HepG2 (cell line): ENCODE measurements at regions not wholly inside any gene's neighbourhood (a gene's known extent, or its start where the extent isn't known, plus 50 kb on each side); places are given as distances from the start of the nearest gene placed in this dataset.
"Not testable (repeated sequence)": the region's sequence is repeated elsewhere in the genome, so short reads cannot be mapped to it uniquely, and the experiment has no call there.

Experiments used
- ATAC-seq: fragments of 200-7000 bp; cut with Tn5 transposase; 3 replicates; pipeline ENCODE4 v1.9.1; 2020; ENCODE audit warnings: mild to moderate bottlenecking, moderate library complexity
- BruUV-seq: library from RNA; stranded (reverse); fragments of 400-500 nt; replicated peaks from 2 replicates; lab custom pipeline; 2021; lab: Mats Ljungman, UMichigan
- CTCF ChIA-PET: fragments of 300-600 bp; formaldehyde crosslinking; extraction: SDS; loops from one replicate; lab custom pipeline; 2021; ENCODE audit warnings: low total read pairs, inconsistent platforms, low intra/inter-chr PET ratio; lab: Yijun Ruan, JAX
- POLR2A ChIA-PET: fragments of 350-600 bp; sonication (Branson Sonifier 250); formaldehyde crosslinking; loops from one replicate; lab custom pipeline; 2020; ENCODE audit warnings: antibody characterized with exemption, inconsistent platforms; lab: Yijun Ruan, JAX
- DNase-seq: peaks from one replicate; pipeline ENCODE4 v3.0.0-alpha.2; 2015; ENCODE audit warnings: low spot score
- FAIRE-seq: peaks from 3 replicates; lab custom pipeline; 2011; peaks lifted over from hg19 to GRCh38; lab: Jason Lieb, UNC
- H2AFZ ChIP-seq: one replicate; pipeline ENCODE4 v1.6.1; 2011; ENCODE audit warnings: low read length, inconsistent platforms
- H3K27ac ChIP-seq: fragments of 300-600 bp; 3 replicates; pipeline ENCODE4 v1.8.0; 2011; ENCODE audit warnings: mixed run types, mild to moderate bottlenecking, mixed read lengths, low read length, inconsistent platforms; ENCODE audit not compliant: insufficient read depth; ENCODE audit errors: extremely low read length
- H3K27me3 ChIP-seq, 2 experiments: fragments of 200-600 bp in 1 of 2; 2 replicates in 1 of 2; 3 replicates in 1 of 2; pipeline versions ENCODE4 v1.6.0 to v1.8.0; 2011; ENCODE audit warnings: low read length in 2 of 2, mild to moderate bottlenecking in 2 of 2, moderate library complexity in 2 of 2, inconsistent platforms in 1 of 2; ENCODE audit not compliant: insufficient read depth in 2 of 2, control insufficient read depth in 1 of 2
- H3K36me3 ChIP-seq, 2 experiments: fragments of 200-600 bp in 1 of 2; replicated peaks in 1 of 2; 2 replicates in 1 of 2; 3 replicates in 1 of 2; pipeline versions ENCODE4 v1.5.1 to v1.8.0; 2011; ENCODE audit warnings: low read length in 2 of 2, inconsistent platforms in 1 of 2; ENCODE audit not compliant: insufficient read depth in 2 of 2, control insufficient read depth in 1 of 2
- H3K4me1 ChIP-seq: 2 replicates; pipeline ENCODE4 v1.5.1; 2012; ENCODE audit warnings: low read length, inconsistent platforms; ENCODE audit not compliant: insufficient read depth
- H3K4me2 ChIP-seq: 2 replicates; pipeline ENCODE4 v1.6.0; 2011; ENCODE audit warnings: low read depth, low read length, inconsistent platforms
- H3K4me3 ChIP-seq, 3 experiments: fragments of 200-600 bp in 1 of 3; sonication (generic), shearing (Covaris generic) in 1 of 3; replicated peaks in 1 of 3; 2 replicates each; pipeline ENCODE4 v1.5.1; 2011 to 2016; ENCODE audit warnings: low read length in 3 of 3, inconsistent platforms in 2 of 3, low read depth in 2 of 3, mild to moderate bottlenecking in 2 of 3, control low read depth in 1 of 3, mixed read lengths in 1 of 3; ENCODE audit not compliant: insufficient read depth in 1 of 3
- H3K79me2 ChIP-seq: one replicate; pipeline ENCODE4 v1.6.1; 2011; ENCODE audit warnings: low read length, inconsistent platforms; ENCODE audit not compliant: insufficient read depth
- H3K9ac ChIP-seq: 2 replicates; pipeline ENCODE4 v1.6.0; 2011; ENCODE audit warnings: mild to moderate bottlenecking, low read depth, low read length, inconsistent platforms; ENCODE audit not compliant: insufficient read depth
- H3K9me3 ChIP-seq: 2 replicates; pipeline ENCODE4 v1.5.1; 2012; ENCODE audit warnings: mild to moderate bottlenecking, low read length
- H4K20me1 ChIP-seq: 2 replicates; pipeline ENCODE4 v1.6.0; 2011; ENCODE audit warnings: inconsistent platforms, mild to moderate bottlenecking, low read length, moderate library complexity; ENCODE audit not compliant: insufficient read depth
- BORCS8-MEF2B ChIP-seq: sonication (generic); formaldehyde crosslinking; IDR thresholded peaks from 2 replicates; pipeline ENCODE4 v1.8.0; 2022; ENCODE audit warnings: mild to moderate bottlenecking, missing genetic modification reagents
- CEBPG ChIP-seq: IDR thresholded peaks from 2 replicates; pipeline ENCODE4 v1.6.1; 2016
- IRF2 ChIP-seq: IDR thresholded peaks from 2 replicates; pipeline ENCODE4 v1.6.1; 2018; ENCODE audit warnings: missing genetic modification reagents, missing compliant biosample characterization
- TBP ChIP-seq: sonication (generic); formaldehyde crosslinking; IDR thresholded peaks from 2 replicates; pipeline ENCODE4 v1.5.0; 2020; ENCODE audit warnings: missing genetic modification reagents
- ZKSCAN1 ChIP-seq: fragments of 150-350 bp; IDR thresholded peaks from 2 replicates; pipeline ENCODE4 v1.6.1; 2014; ENCODE audit warnings: low read length
- ZNF652 ChIP-seq: IDR thresholded peaks from 2 replicates; pipeline ENCODE4 v1.6.1; 2016; ENCODE audit warnings: low read depth, borderline replicate concordance
- WGBS: methylation state at CpG from one replicate; pipeline ENCODE4 v1.1.6; 2017; ENCODE audit warnings: low lambda C conversion rate; 5-methylcytosine and 5-hydroxymethylcytosine counted together
- in situ Hi-C: cut with HindIII; loops from 2 replicates; pipeline ENCODE4 v1.10.0; 2017; ENCODE audit warnings: low pct_unique_long_range_greater_than_20kb; ENCODE audit not compliant: extremely low pct_ligation_motif_present
- intact Hi-C: fragments of 100-400 bp; cut with micrococcal nuclease; formaldehyde crosslinking; loops from one replicate; pipeline ENCODE4 v1.10.0; 2022; ENCODE audit not compliant: unreplicated experiment

DNA sequence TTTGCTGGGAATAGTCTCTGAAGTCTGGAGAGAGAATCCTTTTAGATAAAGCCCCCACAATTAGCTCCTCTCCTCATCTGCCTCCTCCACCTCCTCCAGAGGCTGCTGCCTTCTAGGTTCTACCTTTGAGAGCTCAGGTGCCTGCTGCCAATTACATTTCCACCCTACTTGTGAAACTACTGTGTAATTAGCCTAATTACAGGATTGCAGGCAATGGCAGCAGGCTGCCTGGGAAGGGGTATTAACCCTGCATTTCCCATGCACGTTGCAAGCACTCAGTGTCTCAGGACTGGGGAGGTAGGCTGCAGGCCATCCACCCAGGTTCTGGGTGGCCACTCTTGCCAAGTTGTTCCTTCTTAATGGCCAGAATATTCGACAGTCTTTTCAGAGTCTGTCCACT lies 215.6 kb upstream of the ZNF217 start:
- H3K9me3 ChIP-seq, result no peaks in the 10 kb centered on the region
- no peak for DNase-seq
- no peak overlapping the region for H2AFZ ChIP-seq
- no peak overlapping the region for H3K27ac ChIP-seq
- H3K79me2 ChIP-seq, result no peaks in the 10 kb centered on the region
- WGBS, result 68% methylated on average over 2 of the region's 2 CpGs
- peaks cover 25% of the 10 kb centered on the region for H3K4me1 ChIP-seq
- ChIA-PET POLR2A (interaction anchor here (1.9 kb wide), 1 partner anchor 9 kb away, joined by 6 read pairs; no protein-coding TSS in a partner anchor), CTCF (no interaction called here)
- H3K4me3 ChIP-seq, result no peak overlapping the region
- TF ChIP-seq IRF2 (CRISPR knock-in tag) (no peak), ZNF652 (0 out of 2 replicates have a peak, but pooled peaks have one; percentile 67), TBP (no peak)
- ATAC-seq, result no peak
- H3K27me3 ChIP-seq, result no peaks in the 10 kb centered on the region
- no TSS peak for BruUV-seq
- H3K9ac ChIP-seq, result no peak overlapping the region
- intact Hi-C loops, result no loop called here
- no peaks in the 10 kb centered on the region for H3K36me3 ChIP-seq
- no peak for FAIRE-seq
- H3K4me2 ChIP-seq, result no peak overlapping the region
- in situ Hi-C loops, result no loop called here
- no peaks in the 10 kb centered on the region for H4K20me1 ChIP-seq

DNA sequence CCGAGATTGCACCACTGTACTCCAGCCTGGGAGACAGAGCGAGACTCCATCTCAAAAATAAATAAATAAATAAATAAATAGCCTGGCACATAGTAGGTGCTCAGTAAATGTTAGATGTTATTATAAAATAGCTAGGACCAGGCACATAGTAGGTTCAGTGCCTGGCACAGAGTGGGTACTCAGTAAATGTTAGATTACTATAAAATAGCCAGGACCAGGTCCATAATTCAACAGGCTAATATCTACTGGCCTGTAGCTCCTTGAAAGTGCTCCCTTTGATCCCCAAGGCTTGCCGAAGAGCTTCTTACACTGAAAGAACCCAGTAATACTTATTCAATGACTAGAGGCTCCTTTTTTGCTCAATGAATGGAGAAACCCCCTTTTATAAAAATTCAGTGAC lies 215.1 kb upstream of the ZNF217 start:
- Histone ChIP-seq H3K9me3 (no peaks in the 10 kb centered on the region), H4K20me1 (no peaks in the 10 kb centered on the region), H3K9ac (no peak overlapping the region), H3K27ac (no peak overlapping the region), H2AFZ (no peak overlapping the region), H3K4me2 (no peak overlapping the region), H3K4me3 (no peak overlapping the region), H3K36me3 (no peaks in the 10 kb centered on the region), H3K4me1 (peaks cover 30% of the 10 kb centered on the region), H3K27me3 (no peaks in the 10 kb centered on the region), H3K79me2 (no peaks in the 10 kb centered on the region)
- intact Hi-C loops (no loop called here), in situ Hi-C loops (no loop called here)
- ChIA-PET POLR2A (interaction anchor here (1.9 kb wide), 1 partner anchor 8 kb away, joined by 6 read pairs; no protein-coding TSS in a partner anchor), CTCF (no interaction called here)
- DNase-seq (no peak), FAIRE-seq (no peak), ATAC-seq (no peak)
- BruUV-seq, result no TSS peak
- 86% methylated on average over 3 of the region's 3 CpGs for WGBS
- peak; percentile 86 for TF ChIP-seq ZKSCAN1
- no peak for TF ChIP-seq CEBPG (CRISPR knock-in tag)
- TF ChIP-seq BORCS8-MEF2B (CRISPR knock-in tag), result no peak

DNA sequence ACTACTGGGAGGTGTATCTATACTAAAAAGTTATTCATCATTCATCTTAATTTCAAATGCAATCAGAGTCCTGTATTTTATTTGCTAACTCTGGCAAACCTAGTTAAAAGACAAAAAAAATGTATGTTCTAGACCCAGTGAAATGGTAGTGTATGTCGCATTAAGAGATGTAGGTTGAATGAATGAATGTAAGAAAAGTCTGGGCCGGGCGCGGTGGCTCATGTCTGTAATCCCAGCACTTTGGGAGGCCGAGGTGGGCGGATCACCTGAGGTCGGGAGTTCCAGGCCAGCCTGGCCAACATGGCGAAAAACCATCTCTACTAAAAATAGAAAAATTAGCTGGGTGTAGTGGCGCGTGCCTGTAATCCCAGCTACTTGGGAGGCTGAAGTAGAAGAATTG lies 214.7 kb upstream of the ZNF217 start:
- FAIRE-seq, CTCF ChIA-PET, H2AFZ ChIP-seq, H3K79me2 ChIP-seq, ATAC-seq, H3K4me3 ChIP-seq, H3K9me3 ChIP-seq, H3K4me2 ChIP-seq, H3K9ac ChIP-seq, intact Hi-C loops, H3K27me3 ChIP-seq, H3K36me3 ChIP-seq, BruUV-seq, H4K20me1 ChIP-seq, DNase-seq, H3K27ac ChIP-seq, POLR2A ChIA-PET, in situ Hi-C loops: not testable (repeated sequence)
- H3K4me1 ChIP-seq, result peaks cover 34% of the 10 kb centered on the region
- WGBS, result 84% methylated on average over 10 of the region's 10 CpGs
